NCI-H2107 treated with DMSO at 0.1 percent for 48 hours (cell line): ENCODE measurements at regions not wholly inside any gene's neighbourhood (a gene's known extent, or its start where the extent isn't known, plus 50 kb on each side); places are given as distances from the start of the nearest gene placed in this dataset.
A peak's percentile ranks its signal among the peaks of the same experiment; 100 is the strongest.

Experiments
- DNase-seq: peaks from one replicate; lab custom pipeline; 2025; ENCODE audit not compliant: unreplicated experiment; lab: John Stamatoyannopoulos, UW

DNA sequence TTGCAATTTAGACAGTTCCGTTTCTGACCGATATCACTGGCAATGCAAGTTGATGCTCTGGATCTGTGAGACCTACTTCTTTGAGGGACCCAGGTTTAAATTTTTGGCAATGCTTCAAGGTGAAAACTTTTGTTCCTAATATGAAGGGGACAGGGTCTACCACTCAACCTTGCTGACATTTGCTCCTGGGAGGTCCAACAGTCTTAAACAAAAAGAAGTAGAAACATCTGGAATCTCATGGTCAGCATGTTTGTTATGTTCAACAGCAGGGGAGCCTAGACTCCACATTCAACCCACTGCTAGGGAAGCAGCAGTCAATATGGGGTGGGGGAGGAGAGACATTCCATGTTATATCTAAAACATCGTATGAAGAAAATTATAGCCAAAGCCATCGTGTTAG, 196.4 kb downstream of the SIM1 start:
- no peak for DNase-seq

DNA sequence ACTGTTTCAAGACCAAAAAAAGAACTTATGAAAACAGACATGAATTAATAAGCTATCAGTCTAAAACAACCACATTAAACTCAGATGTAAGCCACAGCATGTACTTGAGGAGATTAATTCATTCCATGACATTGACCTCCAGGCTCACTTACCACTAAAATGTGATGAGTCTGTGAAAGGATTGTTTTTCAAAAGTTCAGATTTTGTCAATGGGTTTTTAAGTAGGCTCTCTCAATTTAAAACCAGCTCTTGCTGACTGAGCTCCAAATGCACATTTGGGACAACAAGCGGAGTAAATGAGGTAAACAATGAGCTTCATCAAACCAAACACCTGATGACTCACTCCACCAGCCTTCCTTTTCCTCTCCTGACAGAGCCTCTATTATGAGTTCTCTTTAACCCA, 197.0 kb downstream of the SIM1 start:
- DNase-seq = no peak

DNA sequence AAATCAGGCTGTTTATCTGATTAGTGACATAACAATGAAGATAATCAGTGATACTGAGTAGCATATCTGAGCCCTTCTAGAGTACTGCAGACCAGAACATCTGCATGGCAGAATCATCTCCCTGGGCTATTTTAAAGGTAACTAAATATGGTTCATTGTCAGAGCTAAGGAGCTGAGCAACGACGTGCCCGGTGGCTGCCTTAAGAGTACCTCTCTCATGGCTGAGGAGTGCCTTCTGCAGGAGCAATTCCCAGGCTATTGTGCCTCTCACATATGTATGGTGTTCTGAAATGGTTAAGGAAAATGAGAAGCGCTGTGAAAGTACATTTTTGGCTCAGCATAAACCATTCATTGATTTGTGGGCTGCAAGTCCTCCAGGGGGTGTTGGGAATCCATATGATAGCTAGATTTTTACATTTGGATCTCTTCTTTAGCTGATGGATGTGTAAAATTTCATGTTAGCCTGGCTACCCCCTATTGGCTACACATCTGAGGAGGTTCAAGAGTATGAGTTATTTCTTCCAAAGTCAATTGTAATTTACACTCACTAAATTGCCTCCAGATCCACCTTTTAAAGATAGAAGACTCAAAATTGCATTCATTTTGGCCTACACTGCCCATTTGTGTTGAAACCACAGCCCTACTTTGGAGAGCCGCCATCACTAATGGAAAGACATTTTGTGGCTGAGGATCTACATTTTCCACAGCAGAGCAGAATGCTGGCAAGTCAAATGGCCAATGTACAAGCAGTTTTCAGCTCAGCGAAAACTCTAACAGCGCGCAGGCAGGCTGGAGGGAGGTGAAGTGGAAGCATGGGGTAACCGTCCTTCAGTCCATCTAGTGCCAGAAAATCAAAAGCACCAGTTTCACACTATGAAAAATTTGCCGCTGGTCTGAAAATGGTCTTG, 198.0 kb downstream of the SIM1 start:
- DNase-seq = peak; percentile 10

DNA sequence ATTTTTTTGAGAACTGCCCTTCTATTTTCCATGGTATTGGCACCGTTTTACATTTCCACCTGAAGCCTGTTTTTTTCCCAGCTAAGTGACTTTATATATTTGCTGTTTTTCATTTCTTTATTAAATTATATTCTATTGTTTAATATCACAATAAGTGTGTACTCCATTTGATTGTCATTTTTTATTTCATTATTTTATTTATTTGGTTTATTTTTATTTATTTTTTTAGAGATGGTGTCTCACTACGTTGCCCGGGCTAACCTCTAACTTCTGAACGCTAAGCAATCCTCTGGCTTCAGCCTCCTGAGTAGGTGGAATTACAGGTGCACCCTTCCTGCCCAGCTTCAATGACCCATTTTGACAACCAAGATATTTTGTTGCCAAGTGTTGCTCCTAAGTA, 202.6 kb downstream of the SIM1 start:
- DNase-seq = no peak

DNA sequence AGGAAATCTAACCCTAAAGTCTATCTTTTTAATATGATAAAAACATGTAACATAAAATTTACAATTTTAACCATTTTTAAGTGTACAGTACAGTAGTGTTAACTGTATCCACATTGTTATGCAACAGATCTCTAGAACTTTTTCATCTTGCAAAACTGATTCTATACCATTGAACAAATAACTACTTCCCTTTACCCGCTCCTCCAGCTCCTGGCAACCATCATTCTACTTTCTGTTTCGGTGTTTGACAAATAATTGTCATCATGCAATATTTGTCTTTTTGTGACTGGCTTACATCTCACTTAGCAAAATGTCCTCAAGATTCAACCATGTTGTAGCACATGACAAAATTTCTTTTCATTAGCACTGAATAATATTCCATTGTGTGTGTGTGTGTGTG, 203.2 kb downstream of the SIM1 start:
- DNase-seq = no peak

DNA sequence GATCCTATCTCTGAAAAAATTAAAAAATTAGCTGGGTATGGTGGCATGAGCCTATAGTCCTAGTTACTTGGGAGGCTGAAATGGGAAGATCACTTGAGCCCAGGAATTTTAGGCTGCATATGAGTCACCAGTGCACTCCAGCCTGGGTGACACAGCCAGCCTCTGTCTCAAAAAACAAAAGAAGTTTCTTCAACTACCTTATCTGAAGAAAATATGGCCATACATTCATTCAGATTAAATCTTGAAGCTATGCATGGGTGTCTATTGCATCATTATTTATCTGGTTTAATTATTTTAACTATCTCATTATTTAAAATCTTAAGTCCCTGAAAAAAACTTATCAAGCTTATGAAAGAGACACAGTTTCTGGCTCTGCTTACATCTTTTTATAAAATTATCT, 204.1 kb downstream of the SIM1 start:
- no peak for DNase-seq

DNA sequence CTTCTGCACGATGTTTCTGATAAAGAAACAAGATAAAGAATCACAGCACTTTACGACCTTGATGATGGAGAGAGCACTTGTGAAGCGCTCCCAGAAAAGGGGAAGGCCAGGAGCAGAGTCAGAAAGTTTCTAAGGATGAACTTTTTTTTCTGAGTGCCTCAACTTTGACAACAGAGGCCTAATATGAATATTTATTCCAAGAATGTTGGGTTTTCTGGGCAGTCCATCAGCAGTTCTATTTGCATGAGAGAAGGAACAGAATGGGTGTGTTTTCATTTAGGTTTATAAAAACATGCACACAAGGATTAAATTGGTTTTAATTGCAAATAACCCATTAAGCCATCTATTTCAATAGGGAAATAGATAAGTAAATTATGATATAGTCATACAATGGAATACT, 204.9 kb downstream of the SIM1 start:
- DNase-seq = no peak

DNA sequence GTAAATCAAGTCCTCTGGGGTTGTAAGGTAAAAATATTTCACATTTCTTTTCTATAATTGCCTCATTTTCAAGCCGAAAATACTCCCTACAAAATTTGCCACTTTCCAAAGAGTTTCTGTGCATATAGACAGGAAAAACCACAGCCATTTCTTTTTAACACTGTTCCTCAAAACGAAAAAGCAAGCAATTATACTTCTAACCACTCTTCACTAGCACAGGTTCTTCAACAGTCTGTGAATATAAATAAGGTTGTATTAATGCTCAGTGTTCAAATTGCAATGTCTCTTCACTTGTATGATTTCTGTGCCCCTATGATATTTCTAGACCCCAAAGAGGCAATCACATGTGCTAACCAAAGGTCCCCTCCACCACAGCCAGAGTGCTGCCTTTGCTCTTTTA, 206.0 kb downstream of the SIM1 start:
- no peak for DNase-seq

DNA sequence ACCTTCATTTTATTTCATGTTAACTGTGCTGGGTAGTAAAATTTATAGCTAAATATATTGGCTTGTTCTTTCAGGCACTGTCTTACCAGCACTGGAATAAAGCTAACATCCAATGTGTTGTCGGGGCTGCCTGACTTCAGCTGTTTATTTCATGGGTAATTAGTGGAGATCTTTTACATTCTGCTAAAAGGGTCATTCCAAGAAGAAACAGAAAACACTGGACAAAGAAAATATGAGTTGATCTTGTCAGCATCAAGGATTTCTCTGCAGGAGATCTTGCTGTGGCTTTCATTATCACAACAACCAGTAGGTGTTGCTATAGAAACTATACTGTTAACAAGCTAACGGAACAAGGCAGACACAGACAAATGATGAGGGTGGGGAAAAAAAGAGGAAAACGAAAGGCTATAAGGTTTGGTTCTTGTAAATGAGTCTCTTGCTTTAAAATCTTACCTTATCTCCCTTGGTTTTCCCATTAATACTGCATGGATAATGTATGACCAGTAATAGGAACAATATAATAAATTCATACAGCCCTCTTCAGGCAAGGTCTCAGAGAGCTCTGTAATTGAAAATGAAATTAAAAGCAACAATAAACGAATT, 206.8 kb downstream of the SIM1 start:
- DNase-seq = peak; percentile 49

DNA sequence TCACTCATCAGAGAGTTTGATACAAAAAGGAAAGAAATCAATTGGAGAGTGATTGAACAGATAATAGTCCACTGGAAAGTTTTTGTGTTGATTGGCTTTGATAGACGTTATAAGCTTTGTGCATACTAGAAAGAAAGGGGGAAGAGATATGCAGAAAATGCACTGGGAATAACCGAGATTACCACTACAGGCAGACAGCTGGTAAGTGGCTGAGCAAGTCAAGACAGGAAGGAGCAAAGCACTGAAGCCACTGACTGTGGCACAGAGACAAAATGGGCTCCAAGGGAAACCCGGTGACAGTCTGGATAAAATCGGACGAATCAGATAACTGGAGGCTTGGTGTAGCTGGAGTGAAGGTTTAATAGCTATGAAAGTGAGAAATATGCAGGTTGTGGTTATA, 209.0 kb downstream of the SIM1 start:
- no peak for DNase-seq

DNA sequence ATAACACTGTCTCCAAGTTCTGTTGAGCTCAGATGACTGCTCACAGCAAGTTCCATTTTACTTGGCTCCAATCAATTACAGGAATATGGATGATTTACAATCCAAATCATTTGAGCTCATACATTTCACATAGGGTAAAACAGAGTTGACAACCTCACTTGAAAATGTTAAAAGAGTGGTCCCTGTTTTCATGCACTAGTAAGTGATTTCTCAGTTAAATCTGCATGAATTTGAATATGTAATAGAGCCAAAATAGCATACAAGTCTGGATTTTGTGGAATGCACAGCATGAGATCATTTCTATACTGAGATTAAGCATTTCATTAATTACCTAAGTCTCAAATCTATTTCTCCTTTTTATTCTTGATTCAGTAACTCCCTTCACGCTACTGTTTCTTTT, 217.6 kb downstream of the SIM1 start:
- DNase-seq = no peak

DNA sequence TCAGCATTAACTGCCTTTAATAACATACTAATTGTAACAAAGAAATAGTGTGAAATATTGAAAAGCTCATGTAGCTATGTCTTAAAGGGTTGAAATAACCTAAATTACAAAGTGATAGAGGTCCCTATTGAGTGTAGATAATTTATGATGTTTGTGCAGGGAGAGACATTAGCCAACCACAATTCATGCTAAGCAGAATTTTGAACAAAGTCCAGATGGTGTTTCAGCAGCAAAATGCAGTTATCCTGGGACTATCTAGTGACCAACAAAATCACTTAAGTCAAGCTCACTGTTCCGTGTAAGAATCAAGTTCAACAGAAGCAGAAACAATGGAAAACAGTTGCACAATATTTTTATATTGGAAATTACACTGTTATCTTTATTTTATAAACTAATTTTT, 218.5 kb downstream of the SIM1 start:
- DNase-seq = no peak

DNA sequence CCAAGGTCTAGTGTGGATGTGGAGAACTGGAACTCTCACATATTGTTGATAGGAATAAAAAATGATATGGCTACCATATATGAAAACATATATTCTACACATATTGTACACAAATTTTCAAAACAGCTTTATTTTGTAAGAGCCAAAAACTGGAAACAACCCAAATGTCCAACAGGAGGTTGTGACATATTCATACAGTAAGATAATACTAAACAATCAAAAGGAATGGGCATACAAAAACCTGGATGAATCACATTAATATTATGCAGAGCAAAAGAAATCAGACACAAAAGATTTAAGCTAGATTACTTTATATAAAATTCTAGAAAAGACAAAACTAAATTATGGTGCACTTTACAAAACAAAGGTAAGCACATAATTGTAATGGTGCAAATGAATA, 223.9 kb downstream of the SIM1 start:
- no peak for DNase-seq

DNA sequence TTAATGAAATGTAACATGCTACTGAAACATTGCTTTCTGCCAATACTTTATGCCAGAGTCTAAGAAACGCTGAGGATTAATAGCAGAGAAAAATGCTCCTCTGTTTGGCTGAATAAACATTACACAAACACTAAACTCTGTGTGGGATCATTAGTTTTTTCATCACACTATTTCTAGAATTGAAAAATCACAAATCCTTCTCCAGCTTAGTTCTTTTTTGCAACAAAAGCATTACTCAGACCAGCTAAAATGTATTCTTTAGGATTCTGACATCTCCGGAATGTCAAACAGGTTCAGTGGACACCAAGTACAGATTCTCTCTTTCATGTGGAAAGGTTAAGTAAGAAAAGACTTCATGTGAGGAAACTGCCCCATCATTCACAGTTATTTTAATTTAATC, 226.9 kb downstream of the SIM1 start:
- no peak for DNase-seq

DNA sequence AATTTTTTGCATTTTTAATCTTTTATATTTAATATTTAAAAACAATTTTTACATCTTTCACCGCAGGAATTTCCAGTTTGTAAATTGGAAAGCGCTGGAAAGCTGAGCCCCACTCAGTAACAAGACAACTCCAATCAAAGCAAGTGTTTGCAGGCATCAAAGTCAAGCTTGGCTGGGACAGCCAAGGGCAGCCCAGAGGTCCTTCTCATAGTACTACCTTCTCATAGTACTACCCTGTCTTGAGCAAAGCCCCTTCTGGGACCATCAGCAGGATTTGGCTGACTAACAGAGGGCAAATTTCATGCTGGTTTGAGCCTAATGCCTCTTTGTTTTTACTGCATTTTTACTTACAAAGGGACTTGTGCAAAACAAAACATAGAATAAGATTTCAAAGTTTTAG, 228.3 kb downstream of the SIM1 start:
- DNase-seq = no peak

DNA sequence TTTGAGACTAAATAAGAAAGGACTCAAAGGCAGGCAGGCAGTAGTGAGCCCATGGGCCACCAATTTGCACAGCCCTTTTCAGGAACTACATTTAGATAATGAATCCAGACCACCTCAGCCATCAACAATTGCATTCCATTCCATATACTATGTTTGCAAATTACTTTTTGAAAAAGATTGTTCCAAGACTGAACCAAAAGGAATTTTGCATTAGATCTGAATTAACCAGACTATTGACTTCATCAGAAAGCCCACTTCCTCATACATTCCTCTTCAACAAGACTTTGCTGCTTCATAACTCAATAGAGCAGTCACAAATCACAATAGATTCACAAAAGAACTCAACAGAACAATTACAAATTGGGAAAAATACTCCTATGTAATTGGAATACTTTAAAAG, 229.1 kb downstream of the SIM1 start:
- no peak for DNase-seq

DNA sequence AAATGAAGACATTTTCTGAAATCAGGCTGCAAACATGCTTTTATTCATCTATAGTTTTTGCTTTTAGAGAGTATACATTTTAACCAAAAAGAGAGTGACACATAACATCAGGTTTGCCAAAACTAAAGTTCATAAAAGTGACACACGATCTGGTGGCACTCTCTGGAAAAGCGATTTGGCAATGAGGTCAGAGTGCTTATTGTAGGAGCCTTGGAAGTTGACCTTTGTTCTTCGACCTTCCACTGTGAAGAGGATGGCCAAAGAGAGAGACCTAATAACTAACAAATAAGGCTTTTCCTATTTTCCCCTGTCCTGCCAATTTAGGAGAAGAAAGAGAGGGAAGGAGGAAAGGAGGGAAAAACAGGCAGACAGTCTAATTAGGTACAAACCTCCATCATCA, 230.1 kb downstream of the SIM1 start:
- no peak for DNase-seq

DNA sequence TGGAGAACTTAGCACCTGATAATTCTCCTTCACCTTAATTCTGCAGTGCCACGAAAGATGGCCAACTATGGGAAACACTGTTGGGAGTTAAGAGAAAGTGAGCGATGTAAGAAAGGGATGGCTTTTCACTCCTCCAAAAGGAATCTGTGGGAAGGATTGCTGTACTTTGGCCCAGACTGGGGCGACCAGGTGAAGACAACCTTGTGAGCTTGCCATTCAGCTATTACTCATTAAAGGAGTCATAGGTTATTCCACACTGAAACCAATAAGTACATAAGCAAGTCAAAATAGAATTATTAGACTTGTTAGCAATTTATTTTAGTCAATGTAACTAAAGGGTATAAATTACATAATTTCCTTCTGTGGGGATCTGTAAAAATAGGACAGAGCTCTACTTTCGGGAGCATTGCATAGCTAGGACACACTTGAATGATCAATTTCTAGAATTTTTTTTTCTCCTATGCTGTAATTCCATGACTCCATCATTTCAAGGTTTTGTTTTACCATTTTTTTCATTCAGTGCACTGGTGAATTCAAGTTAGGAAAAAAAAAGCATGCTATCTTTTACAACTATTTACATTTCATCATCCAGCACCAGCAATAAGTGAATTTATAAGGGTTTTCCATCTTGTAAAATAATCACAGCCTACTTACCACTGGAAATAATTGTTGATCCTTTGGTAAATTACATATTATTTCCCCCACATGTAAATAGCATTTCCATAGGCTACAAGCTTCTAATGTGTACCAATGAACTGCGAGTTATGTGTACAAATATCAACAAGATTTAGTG, 231.7 kb downstream of the SIM1 start:
- no peak for DNase-seq

DNA sequence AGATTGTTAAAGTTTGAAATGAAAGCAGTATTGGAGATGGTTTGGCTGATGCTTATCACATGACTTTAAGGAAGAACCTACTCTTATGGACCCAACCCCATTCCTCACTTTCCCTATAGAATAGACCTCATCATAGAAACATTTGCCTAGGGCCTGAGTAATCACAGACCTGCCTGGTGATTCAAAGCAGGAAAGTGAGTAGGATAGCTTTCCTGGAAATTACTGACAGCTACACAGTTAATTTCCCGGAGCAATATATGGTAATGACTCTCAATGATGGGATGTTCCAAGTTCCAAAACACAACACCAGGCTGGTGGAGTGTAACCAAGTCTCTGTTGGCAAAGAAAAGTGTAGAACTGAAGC, 233.8 kb downstream of the SIM1 start:
- DNase-seq = no peak

DNA sequence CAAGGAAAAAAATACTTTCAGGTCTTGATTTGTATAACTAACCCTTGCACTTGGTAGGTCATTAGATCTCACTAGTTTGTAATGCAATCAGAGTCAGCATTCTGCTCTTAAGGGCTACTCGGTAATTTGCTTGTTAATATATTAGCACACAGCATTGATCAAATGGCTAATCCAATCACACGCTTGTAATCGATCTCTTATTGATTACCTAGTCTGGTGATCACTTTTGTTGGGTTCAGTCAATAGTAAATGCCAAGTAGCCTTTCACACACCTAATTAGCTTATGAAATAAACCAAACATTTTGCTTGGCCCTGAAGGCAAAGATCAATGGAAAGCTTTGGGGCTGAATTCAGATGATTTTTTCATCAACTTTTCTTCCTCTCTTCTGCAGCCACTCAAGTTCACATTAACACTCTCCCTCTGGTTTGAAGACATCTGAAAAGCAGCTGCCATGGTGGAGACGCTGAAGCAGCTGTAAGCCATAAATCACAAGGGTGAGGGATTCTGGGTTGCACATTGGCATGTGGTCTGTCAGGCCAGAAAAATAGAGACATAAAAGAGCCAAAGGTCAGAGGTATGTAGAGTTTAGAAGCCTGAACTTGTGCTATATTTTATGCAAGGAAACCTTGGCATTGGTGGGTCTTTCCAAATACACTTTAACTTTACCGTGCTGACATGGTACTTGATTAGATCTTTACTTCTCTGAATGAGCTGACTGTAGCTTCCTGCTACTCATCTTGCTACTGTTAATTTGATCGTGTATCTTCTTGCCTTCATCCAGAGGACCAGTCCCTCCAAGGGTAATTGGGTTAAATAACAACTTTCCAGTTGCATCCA, 234.4 kb downstream of the SIM1 start:
- no peak for DNase-seq

DNA sequence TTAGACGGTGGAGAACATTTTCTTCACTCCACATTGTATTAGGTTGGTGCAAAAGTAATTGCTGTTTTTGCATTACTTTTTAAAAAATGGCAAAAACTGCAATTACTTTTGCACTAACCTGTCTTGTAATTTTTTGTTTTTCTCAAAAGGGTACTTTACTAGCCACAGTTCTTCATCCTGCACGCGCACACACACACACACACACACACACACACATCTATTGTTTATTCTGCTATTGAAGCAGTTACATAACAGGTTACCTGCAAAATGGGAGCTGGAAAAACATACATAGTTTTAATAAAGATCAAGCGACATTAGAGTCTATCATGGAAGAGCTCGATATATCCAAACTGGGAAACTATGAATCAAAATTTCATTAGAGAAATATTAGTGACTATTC, 235.2 kb downstream of the SIM1 start:
- DNase-seq = peak; percentile 39
